Germinal center (tissue), 1 donor: ENCODE measurements at regions not wholly inside any gene's neighbourhood (a gene's known extent, or its start where the extent isn't known, plus 50 kb on each side); places are given as distances from the start of the nearest gene placed in this dataset.
A peak's percentile ranks its signal among the peaks of the same experiment; 100 is the strongest.

Experiments
- DNase-seq: peaks from one replicate; pipeline ENCODE4 v3.0.0; 2012; ENCODE audit warnings: mixed read lengths, low spot score

- DNase-seq: no peak
Observed at GRCh38 chr16:74169687-74170376, 126.8 kb upstream of the PSMD7 start.

- DNase-seq: no peak
Observed at GRCh38 chr16:74169066-74169465, 127.5 kb upstream of the PSMD7 start.

- DNase-seq: no peak
Observed at GRCh38 chr16:74168445-74168844, 128.2 kb upstream of the PSMD7 start.

- no peak for DNase-seq
Observed at GRCh38 chr16:74166456-74166855, 130.2 kb upstream of the PSMD7 start.

GRCh38 chr16:74165566-74166080, 131.0 kb upstream of the PSMD7 start:
- DNase-seq: no peak

GRCh38 chr16:74160759-74161158, 135.9 kb upstream of the PSMD7 start:
- DNase-seq: no peak

- no peak for DNase-seq
Observed at GRCh38 chr16:74153773-74154172, 142.8 kb upstream of the PSMD7 start.

- no peak for DNase-seq
Observed at GRCh38 chr16:74146643-74147042, 150.0 kb upstream of the PSMD7 start.

GRCh38 chr16:74143171-74143570, 153.4 kb upstream of the PSMD7 start:
- DNase-seq: no peak

- no peak for DNase-seq
Observed at GRCh38 chr16:74141015-74141414, 155.6 kb upstream of the PSMD7 start.

- no peak for DNase-seq
Observed at GRCh38 chr16:74140557-74140956, 156.1 kb upstream of the PSMD7 start.

GRCh38 chr16:74123826-74124225, 172.8 kb upstream of the PSMD7 start:
- DNase-seq: no peak

- DNase-seq: no peak
Observed at GRCh38 chr16:74123195-74123594, 173.4 kb upstream of the PSMD7 start.

GRCh38 chr16:74117798-74118197, 178.8 kb upstream of the PSMD7 start:
- DNase-seq: no peak

- DNase-seq: no peak
Observed at GRCh38 chr16:74113545-74113944, 183.1 kb upstream of the PSMD7 start.

- no peak for DNase-seq
Observed at GRCh38 chr16:74111456-74111982, 185.1 kb upstream of the PSMD7 start.

GRCh38 chr16:74107795-74108610, 188.6 kb upstream of the PSMD7 start:
- DNase-seq: peak; percentile 9

GRCh38 chr16:74104022-74104421, 192.6 kb upstream of the PSMD7 start:
- no peak for DNase-seq

- DNase-seq: no peak
Observed at GRCh38 chr16:74101379-74102137, 195.1 kb upstream of the PSMD7 start.

- DNase-seq: no peak
Observed at GRCh38 chr16:74100395-74101326, 196.0 kb upstream of the PSMD7 start.

- no peak for DNase-seq
Observed at GRCh38 chr16:74099530-74099929, 197.1 kb upstream of the PSMD7 start.
